CD4-positive, CD25-positive, alpha-beta regulatory T cell (primary cell): ENCODE measurements at regions not wholly inside any gene's neighbourhood (a gene's known extent, or its start where the extent isn't known, plus 50 kb on each side); places are given as distances from the start of the nearest gene placed in this dataset.

ENCODE experiments used
- ATAC-seq, 2 donors: fragments of 150-1000 bp; cut with Tn5 transposase; one replicate each; pipeline ENCODE4 v1.10.0; 2021; ENCODE audit warnings: low read depth in 2 of 2, moderate number of reproducible peaks in 2 of 2, moderate library complexity in 1 of 2
- DNase-seq, 3 donors: peaks; one replicate each; pipeline versions ENCODE4 v3.0.0 to v3.0.0-alpha.2; 2012 to 2022; ENCODE audit warnings: mixed read lengths in 1 of 3
- H3K27ac ChIP-seq: one replicate; pipeline ENCODE4 v1.7.0; 2013; ENCODE audit warnings: mild to moderate bottlenecking, low read length; ENCODE audit not compliant: insufficient read depth, poor library complexity, severe bottlenecking
- H3K27me3 ChIP-seq: one replicate; pipeline ENCODE4 v1.7.0; 2013; ENCODE audit warnings: low read length; ENCODE audit not compliant: control insufficient read depth, insufficient read depth
- H3K36me3 ChIP-seq: one replicate; pipeline ENCODE4 v1.7.0; 2013; ENCODE audit warnings: mild to moderate bottlenecking, low read length, moderate library complexity; ENCODE audit not compliant: control insufficient read depth, insufficient read depth
- H3K4me1 ChIP-seq: 2 replicates; pipeline ENCODE4 v1.7.0; 2013; ENCODE audit warnings: mild to moderate bottlenecking, low read length; ENCODE audit not compliant: insufficient read depth, control insufficient read depth, poor library complexity, severe bottlenecking
- H3K4me3 ChIP-seq: one replicate; pipeline ENCODE4 v1.7.0; 2013; ENCODE audit warnings: low read depth, mild to moderate bottlenecking, low read length, moderate library complexity
- H3K9me3 ChIP-seq, 2 experiments: 1 replicate in 1 of 2; 2 replicates in 1 of 2; pipeline ENCODE4 v1.7.0; 2013; ENCODE audit warnings: low read length in 2 of 2, mild to moderate bottlenecking in 1 of 2, moderate library complexity in 1 of 2; ENCODE audit not compliant: control insufficient read depth in 2 of 2
- H3K27ac Mint-ChIP-seq, 3 donors: one replicate each; pipeline ENCODE4 v1.8.0; 2020 to 2022; ENCODE audit warnings: mild to moderate bottlenecking in 3 of 3, mixed read lengths in 3 of 3, moderate library complexity in 2 of 3
- H3K27me3 Mint-ChIP-seq: one replicate; pipeline ENCODE4 v1.8.0; 2022; ENCODE audit warnings: mild to moderate bottlenecking, mixed read lengths
- H3K36me3 Mint-ChIP-seq: one replicate; pipeline ENCODE4 v1.8.0; 2020; ENCODE audit warnings: mixed read lengths
- H3K4me1 Mint-ChIP-seq, 4 donors: one replicate each; pipeline ENCODE4 v1.8.0; 2020 to 2022; ENCODE audit warnings: mixed read lengths in 4 of 4, mild to moderate bottlenecking in 1 of 4
- H3K4me3 Mint-ChIP-seq, 4 donors: one replicate each; pipeline ENCODE4 v1.8.0; 2020 to 2022; ENCODE audit warnings: mild to moderate bottlenecking in 4 of 4, mixed read lengths in 4 of 4, moderate library complexity in 3 of 4
- H3K9me3 Mint-ChIP-seq, 7 donors: one replicate each; pipeline ENCODE4 v1.8.0; 2020 to 2022; ENCODE audit warnings: mixed read lengths in 7 of 7, mild to moderate bottlenecking in 3 of 7, moderate library complexity in 2 of 7

DNA sequence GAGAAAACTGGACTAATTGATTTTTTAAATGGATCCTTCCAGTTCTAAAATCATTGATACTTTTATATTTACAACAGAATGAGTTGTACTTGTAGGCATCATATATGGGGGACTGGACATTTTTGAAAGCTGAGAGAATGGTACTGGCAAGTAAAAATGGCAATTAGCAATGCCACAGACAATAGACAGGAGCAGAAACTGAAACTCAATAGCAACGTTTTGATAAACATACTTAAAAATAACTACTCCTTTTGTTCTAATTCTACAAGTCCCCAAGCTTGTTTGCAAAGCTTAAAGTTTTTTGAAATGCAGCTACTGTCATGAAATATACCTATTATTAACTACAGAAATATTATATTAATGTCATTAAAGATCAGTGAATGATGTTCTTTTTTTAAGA, 52.8 kb upstream of the FBXL7 start:
- no peaks in the 10 kb centered on the region for H3K9me3 ChIP-seq
- H3K27ac ChIP-seq: no peak overlapping the region
- H3K27me3 ChIP-seq: no peaks in the 10 kb centered on the region
- no peaks in the 10 kb centered on the region for H3K4me1 ChIP-seq
- no peak overlapping the region for H3K4me3 Mint-ChIP-seq
- no peaks in the 10 kb centered on the region for H3K27me3 Mint-ChIP-seq
- H3K36me3 ChIP-seq: no peaks in the 10 kb centered on the region
- H3K27ac Mint-ChIP-seq: no peak overlapping the region
- H3K4me3 ChIP-seq: no peak overlapping the region
- ATAC-seq (no peak), DNase-seq (no peak)
- no peaks in the 10 kb centered on the region for H3K36me3 Mint-ChIP-seq
- peaks cover 0 to 12% (median 3%) of the 10 kb centered on the region in 7 donors for H3K9me3 Mint-ChIP-seq
- no peaks in the 10 kb centered on the region for H3K4me1 Mint-ChIP-seq

DNA sequence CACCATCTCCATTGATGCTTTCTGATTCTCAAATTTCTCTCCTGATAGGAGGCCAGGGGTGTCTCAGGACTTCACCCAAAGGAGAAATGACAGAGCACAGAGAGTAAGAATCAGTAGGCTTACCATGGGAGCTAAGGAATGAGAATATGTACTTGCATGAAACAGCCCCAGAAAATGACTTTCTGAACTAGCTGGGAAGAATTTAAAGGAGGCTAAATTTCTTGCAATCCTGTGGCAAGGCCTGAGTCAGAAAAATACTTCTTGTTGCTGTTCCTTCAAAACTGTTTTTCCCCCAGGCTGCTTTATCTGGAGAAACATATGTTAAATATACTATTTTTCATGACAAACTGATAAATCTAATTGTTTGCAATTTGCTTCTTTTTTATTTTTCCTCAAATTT, 53.4 kb upstream of the FBXL7 start:
- ATAC-seq: no peak
- Mint-ChIP-seq H3K27me3 (no peaks in the 10 kb centered on the region), H3K27ac (no peak overlapping the region), H3K4me3 (no peak overlapping the region), H3K9me3 (peaks cover 0 to 12% (median 5%) of the 10 kb centered on the region in 7 donors), H3K4me1 (no peaks in the 10 kb centered on the region), H3K36me3 (no peaks in the 10 kb centered on the region)
- Histone ChIP-seq H3K9me3 (no peaks in the 10 kb centered on the region), H3K4me3 (no peak overlapping the region), H3K27ac (no peak overlapping the region), H3K4me1 (no peaks in the 10 kb centered on the region), H3K36me3 (no peaks in the 10 kb centered on the region), H3K27me3 (no peaks in the 10 kb centered on the region)
- DNase-seq: no peak

DNA sequence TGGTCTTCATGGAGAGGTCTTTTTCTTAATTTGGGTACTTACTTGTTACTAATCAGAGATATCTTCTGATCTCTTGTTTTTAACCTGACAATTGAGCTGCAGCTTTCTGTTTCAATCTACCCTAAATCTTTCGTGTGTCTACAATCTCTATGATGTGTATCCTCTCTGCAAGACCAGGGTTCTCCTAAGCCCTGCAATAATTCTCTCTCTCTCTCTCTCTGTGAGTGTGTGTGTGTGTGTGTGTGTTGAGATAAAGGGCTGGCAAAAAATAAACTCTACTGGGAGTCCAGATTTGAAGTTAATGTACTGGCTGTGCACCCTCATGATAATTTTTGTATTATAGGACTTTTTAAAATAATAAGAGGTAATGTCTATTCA, 57.8 kb upstream of the FBXL7 start:
- Histone ChIP-seq H3K27me3 (no peaks in the 10 kb centered on the region), H3K27ac (no peak overlapping the region), H3K4me3 (no peak overlapping the region), H3K4me1 (no peaks in the 10 kb centered on the region), H3K36me3 (no peaks in the 10 kb centered on the region), H3K9me3 (no peaks in the 10 kb centered on the region)
- Mint-ChIP-seq H3K27ac (no peak overlapping the region), H3K4me1 (no peaks in the 10 kb centered on the region), H3K4me3 (no peak overlapping the region), H3K9me3 (peaks cover 1 to 13% (median 6%) of the 10 kb centered on the region in 7 donors), H3K36me3 (no peaks in the 10 kb centered on the region), H3K27me3 (no peaks in the 10 kb centered on the region)
- no peak for ATAC-seq
- no peak for DNase-seq

DNA sequence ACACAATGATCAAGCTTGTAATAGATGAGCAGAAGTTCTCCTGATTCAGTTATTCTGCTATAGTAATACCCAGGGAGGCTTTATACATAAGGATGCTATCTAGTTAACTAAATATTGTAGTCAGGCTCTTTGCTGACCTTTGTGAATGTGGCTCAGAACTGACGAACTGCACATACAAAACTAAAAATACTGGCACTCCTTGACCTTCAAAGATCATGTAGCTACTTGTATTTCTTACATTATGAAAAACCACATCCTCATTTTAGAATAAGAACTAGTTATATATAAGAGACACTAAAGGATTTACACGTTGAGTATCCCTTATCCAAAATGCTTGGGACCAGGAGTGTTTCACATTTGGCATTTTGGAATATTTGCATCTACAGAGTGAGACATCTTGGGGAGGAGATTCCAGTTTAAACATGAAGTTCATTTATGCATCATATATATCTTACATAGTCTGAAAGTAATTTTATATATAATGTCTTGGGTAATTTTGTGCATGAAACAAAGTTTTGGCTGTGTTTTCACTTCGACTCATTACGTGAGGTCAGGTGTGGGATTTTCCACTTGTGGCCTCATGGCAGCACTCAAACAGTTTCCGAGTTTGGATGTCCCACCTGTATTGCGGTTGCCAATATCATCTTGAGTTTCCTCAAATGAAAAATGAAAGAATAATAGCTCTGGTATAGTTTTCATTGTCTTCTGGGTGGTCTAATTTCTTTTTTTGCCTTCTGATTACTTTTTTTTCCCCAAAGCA, 58.4 kb upstream of the FBXL7 start:
- peaks cover 1 to 13% (median 4%) of the 10 kb centered on the region in 7 donors for H3K9me3 Mint-ChIP-seq
- H3K36me3 Mint-ChIP-seq: no peaks in the 10 kb centered on the region
- H3K9me3 ChIP-seq: no peaks in the 10 kb centered on the region
- H3K4me1 ChIP-seq: no peaks in the 10 kb centered on the region
- no peaks in the 10 kb centered on the region for H3K4me1 Mint-ChIP-seq
- no peaks in the 10 kb centered on the region for H3K27me3 Mint-ChIP-seq
- H3K4me3 Mint-ChIP-seq: no peak overlapping the region
- no peak overlapping the region for H3K27ac Mint-ChIP-seq
- no peak overlapping the region for H3K4me3 ChIP-seq
- DNase-seq (no peak), ATAC-seq (no peak)
- no peak overlapping the region for H3K27ac ChIP-seq
- H3K27me3 ChIP-seq: no peaks in the 10 kb centered on the region
- no peaks in the 10 kb centered on the region for H3K36me3 ChIP-seq

DNA sequence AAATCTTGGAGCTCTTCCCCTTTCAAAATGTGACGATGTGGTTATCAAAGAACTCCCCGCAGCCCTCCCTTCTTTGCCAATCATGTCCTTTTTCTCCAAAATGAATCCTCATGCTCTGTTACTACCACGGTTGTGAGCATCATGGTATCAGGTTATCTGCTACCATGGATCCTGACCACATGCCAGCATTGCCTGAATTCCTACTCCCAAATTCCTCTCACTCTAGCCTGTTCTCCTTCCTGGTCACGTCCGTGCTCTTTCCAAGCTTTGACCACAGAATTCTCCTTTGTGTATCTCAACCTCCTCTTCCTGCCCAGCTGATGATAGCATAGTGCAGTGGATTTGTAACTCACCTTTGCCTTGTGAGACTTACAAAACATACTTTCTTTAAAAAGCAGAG, 59.5 kb upstream of the FBXL7 start:
- Histone ChIP-seq H3K27ac (no peak overlapping the region), H3K9me3 (no peaks in the 10 kb centered on the region), H3K4me3 (no peak overlapping the region), H3K4me1 (no peaks in the 10 kb centered on the region), H3K36me3 (no peaks in the 10 kb centered on the region), H3K27me3 (no peaks in the 10 kb centered on the region)
- no peak for DNase-seq
- ATAC-seq: no peak
- Mint-ChIP-seq H3K27ac (no peak overlapping the region), H3K36me3 (no peaks in the 10 kb centered on the region), H3K9me3 (peaks cover 0 to 13% (median 4%) of the 10 kb centered on the region in 7 donors), H3K27me3 (no peaks in the 10 kb centered on the region), H3K4me3 (no peak overlapping the region), H3K4me1 (no peaks in the 10 kb centered on the region)

DNA sequence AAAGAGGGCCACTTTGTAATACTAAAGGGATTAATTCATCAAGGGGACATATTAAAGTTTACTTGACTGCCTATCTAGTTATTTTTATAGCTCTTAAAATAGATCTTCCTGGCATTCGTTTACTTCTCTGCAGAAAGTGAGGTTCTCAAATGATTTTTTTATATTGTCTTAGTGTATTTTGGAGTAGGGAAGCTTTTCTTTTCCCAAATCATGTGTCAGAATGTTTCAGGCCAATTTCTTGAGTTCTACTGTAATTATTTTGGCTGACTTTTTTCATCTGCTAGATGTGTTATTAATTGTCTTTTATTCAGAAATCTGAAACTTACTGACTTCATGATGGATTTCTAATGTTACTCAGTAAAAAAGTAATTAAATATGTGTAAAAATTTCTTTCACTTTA, 60.2 kb upstream of the FBXL7 start:
- Mint-ChIP-seq H3K4me1 (no peaks in the 10 kb centered on the region), H3K36me3 (no peaks in the 10 kb centered on the region), H3K27ac (no peak overlapping the region), H3K9me3 (peaks cover 0 to 13% (median 3%) of the 10 kb centered on the region in 7 donors), H3K27me3 (no peaks in the 10 kb centered on the region), H3K4me3 (no peak overlapping the region)
- ATAC-seq (no peak), DNase-seq (no peak)
- Histone ChIP-seq H3K27me3 (no peaks in the 10 kb centered on the region), H3K27ac (no peak overlapping the region), H3K9me3 (no peaks in the 10 kb centered on the region), H3K4me1 (no peaks in the 10 kb centered on the region), H3K36me3 (no peaks in the 10 kb centered on the region), H3K4me3 (no peak overlapping the region)

DNA sequence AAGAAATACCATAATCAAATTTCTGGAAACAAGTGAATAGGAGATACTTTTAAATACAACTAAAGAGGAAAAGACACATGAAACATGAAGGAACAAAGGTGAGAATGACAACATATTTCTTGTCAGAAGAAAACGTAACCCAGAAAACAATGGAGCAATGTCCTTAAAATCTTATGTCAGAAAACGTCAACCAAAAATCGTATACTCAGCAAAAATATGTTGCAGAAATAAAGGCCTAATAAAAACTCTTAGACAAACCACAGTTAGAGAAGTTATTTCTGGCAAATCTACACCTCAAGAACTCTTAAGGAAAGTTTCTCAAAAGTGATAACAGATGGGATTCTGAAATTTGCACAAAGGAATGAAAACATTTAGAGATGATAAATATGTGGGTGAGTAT, 66.3 kb upstream of the FBXL7 start:
- Histone ChIP-seq H3K9me3 (no peaks in the 10 kb centered on the region), H3K27ac (no peak overlapping the region), H3K27me3 (no peaks in the 10 kb centered on the region), H3K4me1 (no peaks in the 10 kb centered on the region), H3K36me3 (no peaks in the 10 kb centered on the region), H3K4me3 (no peak overlapping the region)
- Mint-ChIP-seq H3K9me3 (peaks cover 0 to 4% (median 2%) of the 10 kb centered on the region in 7 donors), H3K36me3 (no peaks in the 10 kb centered on the region), H3K4me1 (no peaks in the 10 kb centered on the region), H3K27me3 (no peaks in the 10 kb centered on the region), H3K4me3 (no peak overlapping the region), H3K27ac (no peak overlapping the region)
- ATAC-seq (no peak), DNase-seq (no peak)

DNA sequence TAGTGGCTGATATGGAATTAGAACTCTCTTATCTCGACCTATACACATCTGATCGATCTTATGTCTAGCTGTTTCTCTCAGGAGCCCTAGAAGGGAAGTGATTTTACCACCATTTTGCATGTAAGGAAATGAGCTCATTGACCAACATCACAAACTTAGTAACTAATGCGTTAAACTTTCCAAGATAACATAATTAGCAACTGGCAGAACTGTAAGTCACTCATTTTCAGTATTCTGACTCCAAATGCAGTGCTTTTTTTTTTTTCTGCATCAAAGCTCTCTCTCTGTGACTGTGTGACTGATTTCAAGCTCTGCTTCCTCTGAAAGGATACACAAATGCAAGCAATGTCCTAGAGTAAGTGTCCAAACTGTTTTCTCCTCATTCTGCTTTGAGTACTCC, 68.1 kb upstream of the FBXL7 start:
- H3K4me3 ChIP-seq: no peak overlapping the region
- H3K27me3 ChIP-seq: no peaks in the 10 kb centered on the region
- no peak overlapping the region for H3K27ac ChIP-seq
- no peak overlapping the region for H3K4me3 Mint-ChIP-seq
- ATAC-seq: no peak
- H3K27me3 Mint-ChIP-seq: no peaks in the 10 kb centered on the region
- no peaks in the 10 kb centered on the region for H3K4me1 ChIP-seq
- H3K9me3 ChIP-seq: no peaks in the 10 kb centered on the region
- H3K36me3 Mint-ChIP-seq: no peaks in the 10 kb centered on the region
- no peaks in the 10 kb centered on the region for H3K4me1 Mint-ChIP-seq
- H3K36me3 ChIP-seq: no peaks in the 10 kb centered on the region
- peaks cover 0 to 6% (median 2%) of the 10 kb centered on the region in 7 donors for H3K9me3 Mint-ChIP-seq
- H3K27ac Mint-ChIP-seq: no peak overlapping the region
- no peak for DNase-seq
